ENCODE measurements at regions not wholly inside any gene's neighbourhood (a gene's known extent, or its start where the extent isn't known, plus 50 kb on each side); places are given as distances from the start of the nearest gene placed in this dataset.

GRCh38 chr12:25324861-25325260, 74.1 kb upstream of the KRAS start:
- no peaks in the 10 kb centered on the region for H3K4me1 ChIP-seq (ENCODE audit: insufficient read depth, poor library complexity, severe bottlenecking)
- ATAC-seq (ENCODE audit: low read depth) (no peak), DNase-seq (ENCODE audit: low spot score) (no peak)
- no peak overlapping the region for H3K4me3 ChIP-seq (ENCODE audit: severe bottlenecking)
- no peaks in the 10 kb centered on the region for H3K9me3 ChIP-seq (ENCODE audit: severe bottlenecking)
- no peak for TF ChIP-seq CTCF (IDR thresholded peaks at IDR 0.05; ENCODE audit: poor library complexity, severe bottlenecking)
- H3K27ac ChIP-seq (ENCODE audit: poor library complexity, severe bottlenecking): no peak overlapping the region
- H3K27me3 ChIP-seq (ENCODE audit: insufficient read depth, poor library complexity, severe bottlenecking): no peaks in the 10 kb centered on the region
- H3K36me3 ChIP-seq (ENCODE audit: low read depth): no peaks in the 10 kb centered on the region

DNA sequence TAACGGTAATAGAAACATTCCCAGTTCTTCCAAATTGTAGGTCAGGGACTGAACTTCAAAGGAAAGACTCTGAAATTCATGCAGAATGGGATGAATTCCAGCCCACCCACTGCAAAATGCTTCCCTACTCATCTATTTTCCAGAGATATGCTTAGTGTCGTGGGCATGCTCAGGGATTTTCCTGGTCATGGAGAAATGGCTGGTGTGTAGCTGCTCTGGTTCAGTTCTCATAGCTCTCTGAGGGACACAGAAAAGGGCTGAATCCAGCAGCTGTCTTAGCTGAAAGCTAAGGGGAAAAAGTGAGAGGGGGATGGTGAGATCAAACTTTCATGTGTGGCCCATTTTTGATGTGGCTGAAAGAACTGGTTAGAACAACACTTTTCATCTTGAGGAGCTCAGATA, 72.9 kb upstream of the KRAS start:
- DNase-seq (ENCODE audit: low spot score) (no peak), ATAC-seq (ENCODE audit: low read depth) (no peak)
- Histone ChIP-seq H3K27ac (ENCODE audit: poor library complexity, severe bottlenecking) (no peak overlapping the region), H3K4me1 (ENCODE audit: insufficient read depth, poor library complexity, severe bottlenecking) (no peaks in the 10 kb centered on the region), H3K36me3 (ENCODE audit: low read depth) (no peaks in the 10 kb centered on the region), H3K4me3 (ENCODE audit: severe bottlenecking) (no peak overlapping the region), H3K9me3 (ENCODE audit: severe bottlenecking) (no peaks in the 10 kb centered on the region), H3K27me3 (ENCODE audit: insufficient read depth, poor library complexity, severe bottlenecking) (no peaks in the 10 kb centered on the region)
- TF ChIP-seq CTCF (IDR thresholded peaks at IDR 0.05; ENCODE audit: poor library complexity, severe bottlenecking): no peak

DNA sequence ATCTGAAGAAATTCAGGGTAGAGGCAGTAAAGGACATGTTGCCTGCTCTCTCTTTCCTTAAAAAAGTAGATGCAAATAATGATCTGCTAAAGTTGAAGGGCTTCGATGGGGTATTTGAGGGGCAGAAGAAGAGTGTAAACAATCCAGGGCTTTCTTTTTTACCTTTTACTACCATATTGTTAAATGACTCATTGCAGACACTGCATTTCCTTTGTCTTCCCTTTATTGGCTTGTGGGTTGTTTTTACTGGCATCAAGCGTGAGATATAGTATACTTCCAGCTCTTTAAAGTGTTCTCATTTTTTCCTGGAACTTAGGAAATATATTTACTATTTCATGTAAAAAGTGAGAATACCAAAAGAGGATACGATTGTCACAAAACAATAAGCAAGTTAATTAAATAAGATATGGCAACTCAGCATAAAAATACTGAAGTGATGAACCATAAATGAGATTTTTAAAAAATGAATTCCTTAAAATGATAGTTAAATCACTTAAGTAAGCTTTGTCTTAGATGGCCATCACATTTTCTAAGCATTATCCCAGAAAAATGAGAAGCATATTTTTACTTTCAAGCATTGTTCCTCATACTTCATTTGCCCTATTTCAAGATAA, 72.3 kb upstream of the KRAS start:
- ATAC-seq (ENCODE audit: low read depth): peak; percentile 35; the same call in 1 of the 3 replicates
- TF ChIP-seq CTCF (IDR thresholded peaks at IDR 0.05; ENCODE audit: poor library complexity, severe bottlenecking): no peak
- Histone ChIP-seq H3K36me3 (ENCODE audit: low read depth) (no peaks in the 10 kb centered on the region), H3K27me3 (ENCODE audit: insufficient read depth, poor library complexity, severe bottlenecking) (no peaks in the 10 kb centered on the region), H3K9me3 (ENCODE audit: severe bottlenecking) (no peaks in the 10 kb centered on the region), H3K4me1 (ENCODE audit: insufficient read depth, poor library complexity, severe bottlenecking) (no peaks in the 10 kb centered on the region), H3K27ac (ENCODE audit: poor library complexity, severe bottlenecking) (no peak overlapping the region), H3K4me3 (ENCODE audit: severe bottlenecking) (no peak overlapping the region)
- DNase-seq (ENCODE audit: low spot score): no peak

GRCh38 chr12:25322351-25322750, 71.6 kb upstream of the KRAS start:
- Histone ChIP-seq H3K27ac (ENCODE audit: poor library complexity, severe bottlenecking) (no peak overlapping the region), H3K4me3 (ENCODE audit: severe bottlenecking) (no peak overlapping the region), H3K27me3 (ENCODE audit: insufficient read depth, poor library complexity, severe bottlenecking) (no peaks in the 10 kb centered on the region), H3K4me1 (ENCODE audit: insufficient read depth, poor library complexity, severe bottlenecking) (no peaks in the 10 kb centered on the region), H3K36me3 (ENCODE audit: low read depth) (no peaks in the 10 kb centered on the region), H3K9me3 (ENCODE audit: severe bottlenecking) (no peaks in the 10 kb centered on the region)
- no peak for TF ChIP-seq CTCF (IDR thresholded peaks at IDR 0.05; ENCODE audit: poor library complexity, severe bottlenecking)
- no peak for ATAC-seq (ENCODE audit: low read depth)
- DNase-seq (ENCODE audit: low spot score): no peak

GRCh38 chr12:25321772-25322171, 71.0 kb upstream of the KRAS start:
- H3K4me3 ChIP-seq (ENCODE audit: severe bottlenecking): no peak overlapping the region
- no peaks in the 10 kb centered on the region for H3K27me3 ChIP-seq (ENCODE audit: insufficient read depth, poor library complexity, severe bottlenecking)
- no peak for TF ChIP-seq CTCF (IDR thresholded peaks at IDR 0.05; ENCODE audit: poor library complexity, severe bottlenecking)
- H3K36me3 ChIP-seq (ENCODE audit: low read depth): no peaks in the 10 kb centered on the region
- H3K27ac ChIP-seq (ENCODE audit: poor library complexity, severe bottlenecking): no peak overlapping the region
- no peaks in the 10 kb centered on the region for H3K4me1 ChIP-seq (ENCODE audit: insufficient read depth, poor library complexity, severe bottlenecking)
- ATAC-seq (ENCODE audit: low read depth) (no peak), DNase-seq (ENCODE audit: low spot score) (no peak)
- H3K9me3 ChIP-seq (ENCODE audit: severe bottlenecking): no peaks in the 10 kb centered on the region

Measured in RWPE2 (cell line).